H9 (cell line): ENCODE measurements at regions not wholly inside any gene's neighbourhood (a gene's known extent, or its start where the extent isn't known, plus 50 kb on each side); places are given as distances from the start of the nearest gene placed in this dataset.

ENCODE experiments used
- DNase-seq: peaks from one replicate; pipeline ENCODE4 v3.0.0-alpha.2; 2017
- H2AFZ ChIP-seq: one replicate; pipeline ENCODE4 v1.6.1; 2013; ENCODE audit warnings: mild to moderate bottlenecking, low read length, control low read depth, moderate library complexity
- H2AK5ac ChIP-seq: 2 replicates; pipeline ENCODE4 v1.6.1; 2013; ENCODE audit warnings: low read length, control low read depth, mixed read lengths; ENCODE audit not compliant: insufficient read length
- H2BK120ac ChIP-seq: one replicate; pipeline ENCODE4 v1.6.1; 2013; ENCODE audit warnings: low read depth, mild to moderate bottlenecking, low read length, control low read depth, inconsistent platforms; ENCODE audit not compliant: poor library complexity, severe bottlenecking
- H2BK12ac ChIP-seq: 2 replicates; pipeline ENCODE4 v1.6.1; 2013; ENCODE audit warnings: low read length, control low read depth, mixed read lengths, low read depth; ENCODE audit not compliant: insufficient read length
- H2BK15ac ChIP-seq: 2 replicates; pipeline ENCODE4 v1.6.1; 2013; ENCODE audit warnings: low read depth, low read length, control low read depth
- H2BK20ac ChIP-seq: one replicate; pipeline ENCODE4 v1.6.1; 2013; ENCODE audit warnings: low read depth, mild to moderate bottlenecking, low read length, control low read depth, inconsistent platforms; ENCODE audit not compliant: poor library complexity, severe bottlenecking
- H2BK5ac ChIP-seq: 2 replicates; pipeline ENCODE4 v1.6.1; 2013; ENCODE audit warnings: low read length, control low read depth, mixed read lengths; ENCODE audit not compliant: insufficient read length
- H3K14ac ChIP-seq: 2 replicates; pipeline ENCODE4 v1.6.1; 2013; ENCODE audit warnings: low read length, control low read depth; ENCODE audit not compliant: insufficient read depth
- H3K18ac ChIP-seq: 2 replicates; pipeline ENCODE4 v1.6.1; 2013; ENCODE audit warnings: low read depth, mild to moderate bottlenecking, mixed read lengths, low read length, control low read depth; ENCODE audit not compliant: insufficient read length
- H3K23ac ChIP-seq: 2 replicates; pipeline ENCODE4 v1.6.1; 2013; ENCODE audit warnings: low read length, control low read depth, mixed read lengths, low read depth; ENCODE audit not compliant: insufficient read length
- H3K23me2 ChIP-seq: 2 replicates; pipeline ENCODE4 v1.6.1; 2013; ENCODE audit warnings: low read depth, mild to moderate bottlenecking, mixed read lengths, low read length, control low read depth; ENCODE audit not compliant: insufficient read length, poor library complexity, severe bottlenecking
- H3K27ac ChIP-seq: 2 replicates; pipeline ENCODE4 v1.5.1; 2013; ENCODE audit warnings: low read length, control low read depth, mixed read lengths, low read depth; ENCODE audit not compliant: insufficient read length
- H3K27me3 ChIP-seq: 2 replicates; pipeline ENCODE4 v1.6.1; 2013; ENCODE audit warnings: low read length, control low read depth, inconsistent platforms; ENCODE audit not compliant: insufficient read depth
- H3K4ac ChIP-seq: 2 replicates; pipeline ENCODE4 v1.6.1; 2013; ENCODE audit warnings: low read depth, mild to moderate bottlenecking, control low read depth, inconsistent platforms, low read length, moderate library complexity
- H3K4me1 ChIP-seq: 2 replicates; pipeline ENCODE4 v1.6.1; 2013; ENCODE audit warnings: low read length, control low read depth, inconsistent platforms; ENCODE audit not compliant: insufficient read depth
- H3K4me2 ChIP-seq: 2 replicates; pipeline ENCODE4 v1.6.1; 2013; ENCODE audit warnings: low read length, control low read depth, mixed read lengths; ENCODE audit not compliant: insufficient read length, insufficient read depth
- H3K56ac ChIP-seq: 2 replicates; pipeline ENCODE4 v1.6.1; 2013; ENCODE audit warnings: low read depth, mild to moderate bottlenecking, mixed read lengths, low read length, control low read depth; ENCODE audit not compliant: insufficient read length
- H3K79me1 ChIP-seq: 2 replicates; pipeline ENCODE4 v1.6.1; 2013; ENCODE audit warnings: low read depth, mild to moderate bottlenecking, moderate library complexity, low read length, control low read depth, inconsistent platforms; ENCODE audit not compliant: insufficient read depth, poor library complexity, severe bottlenecking
- H3K79me2 ChIP-seq: 2 replicates; pipeline ENCODE4 v1.6.1; 2013; ENCODE audit warnings: low read length, control low read depth, inconsistent platforms; ENCODE audit not compliant: insufficient read depth
- H3K9ac ChIP-seq: 2 replicates; pipeline ENCODE4 v1.6.1; 2013; ENCODE audit warnings: low read length, control low read depth, mixed read lengths; ENCODE audit not compliant: insufficient read length; ENCODE audit errors: extremely low read depth
- H3K9me3 ChIP-seq: one replicate; pipeline ENCODE4 v1.6.1; 2013; ENCODE audit warnings: low read depth, low read length, inconsistent platforms; ENCODE audit not compliant: control insufficient read depth
- H3T11ph ChIP-seq: one replicate; pipeline ENCODE4 v1.6.1; 2013; ENCODE audit warnings: mild to moderate bottlenecking, low read length, control low read depth, inconsistent platforms
- H4K20me1 ChIP-seq: one replicate; pipeline ENCODE4 v1.6.1; 2013; ENCODE audit not compliant: control insufficient read depth, insufficient read length, insufficient read depth
- H4K5ac ChIP-seq: 2 replicates; pipeline ENCODE4 v1.6.1; 2013; ENCODE audit warnings: low read depth, mild to moderate bottlenecking, mixed read lengths, low read length, control low read depth; ENCODE audit not compliant: insufficient read length
- H4K8ac ChIP-seq: replicated peaks from 2 replicates; pipeline ENCODE4 v1.6.1; 2013; ENCODE audit warnings: low read length, control low read depth, mixed read lengths, low read depth; ENCODE audit not compliant: insufficient read length
- H4K91ac ChIP-seq: 2 replicates; pipeline ENCODE4 v1.6.1; 2013; ENCODE audit warnings: low read depth, mild to moderate bottlenecking, moderate library complexity, mixed read lengths, low read length, control low read depth; ENCODE audit not compliant: insufficient read length
- H3K27ac Mint-ChIP-seq, 3 experiments: 2 replicates in 2 of 3; 3 replicates in 1 of 3; pipeline ENCODE4 v1.8.0; 2020 to 2021; ENCODE audit warnings: mixed read lengths in 3 of 3, mild to moderate bottlenecking in 1 of 3, moderate library complexity in 1 of 3
- H3K27me3 Mint-ChIP-seq: 2 replicates; pipeline ENCODE4 v1.8.0; 2021; ENCODE audit warnings: low read depth, mild to moderate bottlenecking, moderate library complexity, mixed read lengths
- H3K36me3 Mint-ChIP-seq, 3 experiments: 2 replicates in 2 of 3; 3 replicates in 1 of 3; pipeline ENCODE4 v1.8.0; 2020 to 2021; ENCODE audit warnings: low read depth in 3 of 3, mixed read lengths in 3 of 3; ENCODE audit not compliant: insufficient read depth in 1 of 3
- H3K4me1 Mint-ChIP-seq, 2 experiments: 2 replicates each; pipeline ENCODE4 v1.8.0; 2020; ENCODE audit warnings: mixed read lengths in 2 of 2
- H3K4me3 Mint-ChIP-seq, 2 experiments: 2 replicates in 1 of 2; 3 replicates in 1 of 2; pipeline ENCODE4 v1.8.0; 2020 to 2021; ENCODE audit warnings: mild to moderate bottlenecking in 2 of 2, mixed read lengths in 2 of 2, moderate library complexity in 1 of 2
- H3K9me3 Mint-ChIP-seq, 2 experiments: 2 replicates in 1 of 2; 3 replicates in 1 of 2; pipeline ENCODE4 v1.8.0; 2020; ENCODE audit warnings: mild to moderate bottlenecking in 2 of 2, mixed read lengths in 2 of 2, moderate library complexity in 1 of 2
- WGBS: extraction: QIAGEN DNeasy Blood & Tissue Kit; methylation state at CpG from one replicate; pipeline ENCODE4 v1.1.7; 2013; ENCODE audit warnings: missing lambda C conversion rate, low lambda C conversion rate, mixed read lengths; ENCODE audit not compliant: insufficient read length; ENCODE audit errors: extremely low coverage; 5-methylcytosine and 5-hydroxymethylcytosine counted together
- TF ChIP-seq, protein P1 (sequence below): fragments of 200-600 bp; sonication (generic); conservative IDR thresholded peaks from 3 replicates; pipeline ENCODE4 v1.8.0; 2021; ENCODE audit warnings: antibody characterized with exemption, mild to moderate bottlenecking

GRCh38 chr2:129479892-129480291 is 499.6 kb upstream of the RAB6C start:
- Histone ChIP-seq H3K27me3 (no peaks in the 10 kb centered on the region), H3K14ac (no peak overlapping the region), H3K9me3 (no peaks in the 10 kb centered on the region), H3K79me1 (no peaks in the 10 kb centered on the region), H3K23ac (no peak overlapping the region), H3K18ac (no peak overlapping the region), H2BK5ac (no peak overlapping the region), H2AK5ac (no peak overlapping the region), H2BK12ac (no peak overlapping the region), H4K20me1 (no peaks in the 10 kb centered on the region), H3K27ac (no peak overlapping the region), H4K91ac (no peak overlapping the region), H4K8ac (no peak overlapping the region), H2BK15ac (no peak overlapping the region), H2AFZ (no peak overlapping the region), H3K4me2 (no peak overlapping the region), H3K4ac (no peak overlapping the region), H3K4me1 (peaks cover 4% of the 10 kb centered on the region; the same call in 1 of the 2 replicates), H3K79me2 (no peaks in the 10 kb centered on the region), H2BK120ac (no peak overlapping the region), H3K56ac (no peak overlapping the region), H3T11ph (no peak overlapping the region), H2BK20ac (no peak overlapping the region), H3K23me2 (no peaks in the 10 kb centered on the region), H3K9ac (no peak overlapping the region), H4K5ac (no peak overlapping the region)
- TF ChIP-seq, protein P1, sequence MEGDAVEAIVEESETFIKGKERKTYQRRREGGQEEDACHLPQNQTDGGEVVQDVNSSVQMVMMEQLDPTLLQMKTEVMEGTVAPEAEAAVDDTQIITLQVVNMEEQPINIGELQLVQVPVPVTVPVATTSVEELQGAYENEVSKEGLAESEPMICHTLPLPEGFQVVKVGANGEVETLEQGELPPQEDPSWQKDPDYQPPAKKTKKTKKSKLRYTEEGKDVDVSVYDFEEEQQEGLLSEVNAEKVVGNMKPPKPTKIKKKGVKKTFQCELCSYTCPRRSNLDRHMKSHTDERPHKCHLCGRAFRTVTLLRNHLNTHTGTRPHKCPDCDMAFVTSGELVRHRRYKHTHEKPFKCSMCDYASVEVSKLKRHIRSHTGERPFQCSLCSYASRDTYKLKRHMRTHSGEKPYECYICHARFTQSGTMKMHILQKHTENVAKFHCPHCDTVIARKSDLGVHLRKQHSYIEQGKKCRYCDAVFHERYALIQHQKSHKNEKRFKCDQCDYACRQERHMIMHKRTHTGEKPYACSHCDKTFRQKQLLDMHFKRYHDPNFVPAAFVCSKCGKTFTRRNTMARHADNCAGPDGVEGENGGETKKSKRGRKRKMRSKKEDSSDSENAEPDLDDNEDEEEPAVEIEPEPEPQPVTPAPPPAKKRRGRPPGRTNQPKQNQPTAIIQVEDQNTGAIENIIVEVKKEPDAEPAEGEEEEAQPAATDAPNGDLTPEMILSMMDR, result no peak
- H3K4me3 Mint-ChIP-seq, result no peak overlapping the region
- no CpG with 5 or more reads among the region's 7 CpGs for WGBS
- no peak for DNase-seq
- peaks cover 11 to 12% of the 10 kb centered on the region in 2 experiments for H3K4me1 Mint-ChIP-seq
- H3K27ac Mint-ChIP-seq, result no peak overlapping the region
- no peaks in the 10 kb centered on the region for H3K9me3 Mint-ChIP-seq
- H3K36me3 Mint-ChIP-seq, result no peaks in the 10 kb centered on the region
- H3K27me3 Mint-ChIP-seq, result peaks cover 11% of the 10 kb centered on the region
